GM21447 (cell line): ENCODE measurements at regions not wholly inside any gene's neighbourhood (a gene's known extent, or its start where the extent isn't known, plus 50 kb on each side); places are given as distances from the start of the nearest gene placed in this dataset.

Source experiments
- ATAC-seq: cut with Tn5 transposase; IDR thresholded peaks from one replicate; pipeline ENCODE4 v1.9.1; 2021; ENCODE audit not compliant: unreplicated experiment

DNA sequence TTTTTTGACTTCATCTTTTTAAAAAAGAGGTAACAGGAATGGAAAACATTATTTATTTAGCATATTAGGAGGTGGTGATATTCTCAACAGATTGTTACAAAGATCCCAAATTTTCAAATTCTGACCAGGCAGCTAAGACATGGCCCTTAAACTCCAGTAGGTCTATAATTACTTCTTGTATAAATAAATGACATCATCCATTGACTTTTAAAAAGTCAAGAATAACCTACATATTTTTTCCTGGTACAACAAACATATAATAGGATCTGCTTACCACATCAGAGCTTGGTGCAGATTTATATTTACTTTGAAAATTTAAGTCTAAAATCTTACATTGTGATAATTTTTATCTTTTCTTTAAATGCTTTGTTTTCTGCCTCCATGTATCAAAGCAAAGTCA, 92.2 kb upstream of the TRPM3 start:
- ATAC-seq, result no peak

DNA sequence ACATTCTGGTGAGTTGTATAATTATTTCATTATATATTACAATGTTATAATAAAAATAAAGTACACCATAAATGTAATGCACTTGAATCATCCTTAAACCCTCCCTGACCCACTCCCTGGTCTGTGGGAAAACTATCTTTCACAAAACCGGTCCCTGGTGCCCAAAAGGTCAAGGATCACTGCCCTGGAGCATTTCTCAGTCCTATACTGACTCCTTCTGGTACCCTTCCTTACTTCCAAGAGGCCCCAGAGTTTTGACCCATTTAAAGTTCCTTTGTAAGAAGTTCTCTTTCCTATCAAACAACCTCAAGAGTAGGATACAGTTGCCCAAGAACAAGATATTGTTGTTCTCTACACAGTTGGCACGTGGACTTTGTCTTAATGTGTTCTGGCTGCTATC, 88.9 kb upstream of the TRPM3 start:
- no peak for ATAC-seq

DNA sequence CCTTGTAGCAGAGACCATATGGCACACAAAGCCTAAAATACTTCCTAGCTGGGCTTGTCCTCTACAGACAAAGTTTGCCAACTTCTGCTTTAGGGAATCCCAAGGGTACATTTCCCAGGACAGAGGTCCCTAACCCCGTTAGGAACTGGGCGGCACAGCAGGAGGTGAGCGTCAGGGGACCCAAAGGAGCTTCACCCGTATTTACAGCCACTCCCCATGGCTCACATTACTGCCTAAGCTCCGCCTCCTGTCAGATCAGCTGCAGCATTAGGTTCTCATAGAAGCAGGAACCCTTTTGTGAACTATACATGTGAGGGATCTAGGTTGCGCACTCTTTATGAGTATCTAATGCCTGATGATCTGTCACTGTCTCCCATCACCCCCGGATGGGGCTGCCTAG, 88.5 kb upstream of the TRPM3 start:
- ATAC-seq, result no peak

DNA sequence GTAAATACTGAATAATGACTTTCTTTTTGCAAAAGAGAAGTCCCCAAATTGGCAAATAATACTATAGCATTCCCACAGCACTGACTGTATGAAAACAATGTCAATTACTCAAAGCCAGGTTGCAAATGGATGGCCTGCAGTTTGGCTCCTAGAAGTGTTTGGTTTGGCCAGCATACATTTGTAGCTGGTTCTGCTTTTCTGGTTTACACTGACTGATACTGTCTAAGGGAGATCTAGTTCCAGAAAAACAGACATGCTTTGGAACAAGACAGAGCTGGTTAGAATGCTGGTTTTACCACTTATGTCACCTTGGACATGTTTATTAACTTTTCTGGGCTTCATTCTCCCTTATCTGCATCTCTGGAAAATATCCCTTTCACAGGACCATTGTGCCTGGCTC, 81.5 kb upstream of the TRPM3 start:
- no peak for ATAC-seq

DNA sequence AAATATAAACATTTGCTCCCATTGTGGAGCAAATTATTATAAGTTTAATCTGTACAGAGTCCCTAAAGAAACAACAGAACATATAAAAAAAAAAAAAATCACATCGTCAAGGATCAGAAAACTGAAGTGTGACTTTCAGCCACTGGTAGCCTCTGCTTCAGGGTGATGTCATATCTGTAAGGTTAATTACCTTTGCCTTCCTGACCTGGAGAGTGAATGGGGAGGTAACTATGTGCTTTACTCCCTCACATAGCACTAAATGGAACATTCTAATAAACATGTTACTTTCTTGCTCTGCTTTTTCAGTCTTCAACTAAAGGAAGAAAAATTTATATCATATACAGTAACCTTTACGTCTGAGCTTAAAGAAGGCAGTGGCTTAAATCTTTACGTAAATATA, 70.3 kb upstream of the TRPM3 start:
- ATAC-seq, result no peak

DNA sequence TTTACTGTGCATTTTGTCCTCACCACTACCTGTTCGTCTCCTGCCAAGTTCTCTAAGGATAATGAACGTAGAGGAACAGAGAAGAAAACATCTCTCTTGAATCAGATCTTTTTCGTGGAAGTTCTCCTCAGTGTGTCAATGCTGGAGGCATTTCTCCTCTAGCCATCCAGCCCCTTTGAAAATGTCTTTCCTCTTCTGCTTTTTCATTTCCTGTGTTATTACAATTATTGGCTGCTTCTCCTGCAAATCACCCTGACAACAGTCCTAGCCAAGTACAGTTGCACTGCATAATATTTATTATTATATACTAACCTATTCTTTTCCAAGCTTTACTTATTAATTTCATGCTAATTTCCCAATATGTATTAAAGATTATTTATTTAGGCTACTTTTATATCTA, 61.8 kb upstream of the TRPM3 start:
- no peak for ATAC-seq

DNA sequence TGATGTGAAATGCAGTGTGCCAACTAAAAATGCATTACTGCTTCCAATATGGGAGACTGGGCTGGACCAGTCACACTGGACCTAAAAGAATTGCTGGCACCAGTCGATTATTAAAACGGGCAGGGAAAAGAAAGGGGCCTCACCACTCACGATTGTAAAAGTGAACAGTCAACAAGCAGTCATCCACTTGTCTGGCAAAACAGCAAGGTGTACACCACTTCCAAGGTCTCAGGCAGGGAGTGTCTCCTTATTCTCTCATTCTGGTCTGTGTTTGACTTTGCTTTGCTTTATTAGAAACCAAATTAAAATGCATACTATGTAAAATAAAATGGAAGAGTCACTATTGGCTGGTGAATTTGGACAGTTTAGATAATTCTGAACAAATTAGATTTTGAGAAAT, 57.8 kb upstream of the TRPM3 start:
- ATAC-seq, result no peak

DNA sequence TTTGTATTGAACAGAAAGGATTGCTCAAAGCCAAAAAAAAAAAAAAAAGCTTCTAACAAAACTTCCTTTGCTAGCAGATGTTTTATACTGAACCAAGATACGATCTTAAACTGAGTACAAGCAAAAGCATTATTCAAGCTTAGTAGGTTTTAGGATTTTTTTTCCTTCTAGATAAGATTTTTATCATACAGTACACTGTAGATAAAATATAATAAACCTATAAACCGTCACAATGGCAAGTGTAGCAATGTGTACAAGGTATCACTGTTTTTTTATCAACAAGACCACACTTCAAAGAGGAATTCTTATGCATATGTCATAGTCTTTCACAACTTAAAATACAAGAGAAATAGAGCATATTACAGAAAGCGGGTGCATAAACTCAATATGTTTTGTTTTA, 56.5 kb upstream of the TRPM3 start:
- ATAC-seq, result no peak

DNA sequence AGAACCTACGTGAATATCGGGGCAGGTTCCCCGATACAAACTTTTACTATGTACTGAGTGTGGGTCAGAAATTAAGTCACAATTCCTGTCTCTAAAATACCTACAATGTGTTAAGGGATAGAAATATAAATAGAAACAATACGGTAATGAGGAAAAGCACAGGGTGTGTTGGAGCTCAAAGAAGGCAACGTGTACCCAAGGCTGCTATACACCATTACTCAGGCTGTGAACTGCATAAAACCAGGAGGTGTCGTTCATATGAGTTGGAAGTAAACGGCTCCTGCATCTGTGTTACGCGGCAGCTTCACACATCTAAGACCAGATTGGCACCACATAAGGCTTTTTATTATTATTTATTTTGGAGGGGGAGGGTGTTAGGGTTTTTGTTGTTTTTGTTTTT, 50.1 kb upstream of the TRPM3 start:
- ATAC-seq, result no peak
